ENCODE measurements at regions not wholly inside any gene's neighbourhood (a gene's known extent, or its start where the extent isn't known, plus 50 kb on each side); places are given as distances from the start of the nearest gene placed in this dataset.
A peak's percentile ranks its signal among the peaks of the same experiment; 100 is the strongest.

GRCh38 chr9:79129865-79130480 lies 441.8 kb upstream of the TLE4 start:
- TF ChIP-seq CTCF (IDR thresholded peaks at IDR 0.05): peak; percentile 51 to 69 (median 64)
- TF ChIP-seq POLR2A (IDR thresholded peaks at IDR 0.05): no peak
- no peak for TF ChIP-seq EP300 (IDR thresholded peaks at IDR 0.05; ENCODE audit: low read depth)
- no peak for TF ChIP-seq POLR2AphosphoS5 (IDR thresholded peaks at IDR 0.05)

Data from transverse colon (tissue), 4 donors.